Stomach (tissue), 4 donors: ENCODE measurements at regions not wholly inside any gene's neighbourhood (a gene's known extent, or its start where the extent isn't known, plus 50 kb on each side); places are given as distances from the start of the nearest gene placed in this dataset.

Experiments
- POLR2AphosphoS5 ChIP-seq, 3 donors: sonication (generic); formaldehyde crosslinking; IDR thresholded peaks; one replicate each; pipeline ENCODE4 v1.6.1; 2016; ENCODE audit warnings: antibody characterized with exemption in 3 of 3
- TF ChIP-seq, protein P1 (sequence below), 7 experiments: fragments of 450-650 bp in 4 of 7; fragments of 200-600 bp in 3 of 7; sonication (generic) in 3 of 7; IDR thresholded peaks; one replicate each; pipeline ENCODE4 v1.5.1; 2016 to 2019; ENCODE audit warnings: antibody characterized with exemption in 7 of 7, control low read depth in 2 of 7, mild to moderate bottlenecking in 1 of 7

GRCh38 chr1:195709821-195710220 lies 898.4 kb downstream of the KCNT2 start:
- TF ChIP-seq, protein P1, sequence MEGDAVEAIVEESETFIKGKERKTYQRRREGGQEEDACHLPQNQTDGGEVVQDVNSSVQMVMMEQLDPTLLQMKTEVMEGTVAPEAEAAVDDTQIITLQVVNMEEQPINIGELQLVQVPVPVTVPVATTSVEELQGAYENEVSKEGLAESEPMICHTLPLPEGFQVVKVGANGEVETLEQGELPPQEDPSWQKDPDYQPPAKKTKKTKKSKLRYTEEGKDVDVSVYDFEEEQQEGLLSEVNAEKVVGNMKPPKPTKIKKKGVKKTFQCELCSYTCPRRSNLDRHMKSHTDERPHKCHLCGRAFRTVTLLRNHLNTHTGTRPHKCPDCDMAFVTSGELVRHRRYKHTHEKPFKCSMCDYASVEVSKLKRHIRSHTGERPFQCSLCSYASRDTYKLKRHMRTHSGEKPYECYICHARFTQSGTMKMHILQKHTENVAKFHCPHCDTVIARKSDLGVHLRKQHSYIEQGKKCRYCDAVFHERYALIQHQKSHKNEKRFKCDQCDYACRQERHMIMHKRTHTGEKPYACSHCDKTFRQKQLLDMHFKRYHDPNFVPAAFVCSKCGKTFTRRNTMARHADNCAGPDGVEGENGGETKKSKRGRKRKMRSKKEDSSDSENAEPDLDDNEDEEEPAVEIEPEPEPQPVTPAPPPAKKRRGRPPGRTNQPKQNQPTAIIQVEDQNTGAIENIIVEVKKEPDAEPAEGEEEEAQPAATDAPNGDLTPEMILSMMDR (IDR thresholded peaks at IDR 0.05): no peak
- no peak for TF ChIP-seq POLR2AphosphoS5 (IDR thresholded peaks at IDR 0.05)
